ENCODE measurements at regions not wholly inside any gene's neighbourhood (a gene's known extent, or its start where the extent isn't known, plus 50 kb on each side); places are given as distances from the start of the nearest gene placed in this dataset.

GRCh38 chr12:131345521-131346436, 365.1 kb upstream of the SFSWAP start:
- H3K27ac Mint-ChIP-seq (ENCODE audit: unreplicated experiment), result peak overlapping the region; percentile 79
- peaks cover 40% of the 10 kb centered on the region for H3K4me1 Mint-ChIP-seq
- peak overlapping the region; percentile 56 for H3K4me3 Mint-ChIP-seq
- H3K36me3 Mint-ChIP-seq (ENCODE audit: low read depth), result peaks cover 5% of the 10 kb centered on the region
- TF ChIP-seq CTCF (conservative IDR thresholded peaks at IDR 0.05), result no peak
- peaks cover 2% of the 10 kb centered on the region for H3K27me3 Mint-ChIP-seq (ENCODE audit: low read depth)
- peak; percentile 59 for DNase-seq (ENCODE audit: low read depth, low spot score)
- H3K9me3 Mint-ChIP-seq, result no peaks in the 10 kb centered on the region

- peak overlapping the region; percentile 56 for H3K4me3 Mint-ChIP-seq
- no peak for TF ChIP-seq CTCF (conservative IDR thresholded peaks at IDR 0.05)
- DNase-seq (ENCODE audit: low read depth, low spot score), result peak; percentile 38
- peaks cover 2% of the 10 kb centered on the region for H3K27me3 Mint-ChIP-seq (ENCODE audit: low read depth)
- peak overlapping the region; percentile 81 for H3K27ac Mint-ChIP-seq (ENCODE audit: unreplicated experiment)
- peaks cover 8% of the 10 kb centered on the region for H3K36me3 Mint-ChIP-seq (ENCODE audit: low read depth)
- peaks cover 3% of the 10 kb centered on the region for H3K9me3 Mint-ChIP-seq
- H3K4me1 Mint-ChIP-seq, result peaks cover 43% of the 10 kb centered on the region
Observed at GRCh38 chr12:131346555-131347344, 364.1 kb upstream of the SFSWAP start.

GRCh38 chr12:131347345-131347714, 363.6 kb upstream of the SFSWAP start:
- Mint-ChIP-seq H3K9me3 (peaks cover 4% of the 10 kb centered on the region), H3K27me3 (ENCODE audit: low read depth) (peaks cover 2% of the 10 kb centered on the region), H3K4me1 (peaks cover 44% of the 10 kb centered on the region), H3K4me3 (peak overlapping the region; percentile 56), H3K36me3 (ENCODE audit: low read depth) (peaks cover 9% of the 10 kb centered on the region), H3K27ac (ENCODE audit: unreplicated experiment) (no peak overlapping the region)
- no peak for TF ChIP-seq CTCF (conservative IDR thresholded peaks at IDR 0.05)
- no peak for DNase-seq (ENCODE audit: low read depth, low spot score)

- DNase-seq (ENCODE audit: low read depth, low spot score), result no peak
- Mint-ChIP-seq H3K9me3 (peaks cover 4% of the 10 kb centered on the region), H3K27ac (ENCODE audit: unreplicated experiment) (peak overlapping the region; percentile 15), H3K36me3 (ENCODE audit: low read depth) (peaks cover 11% of the 10 kb centered on the region), H3K27me3 (ENCODE audit: low read depth) (peaks cover 2% of the 10 kb centered on the region), H3K4me3 (peak overlapping the region; percentile 10), H3K4me1 (peaks cover 45% of the 10 kb centered on the region)
- no peak for TF ChIP-seq CTCF (conservative IDR thresholded peaks at IDR 0.05)
Observed at GRCh38 chr12:131347732-131348131, 363.2 kb upstream of the SFSWAP start.

GRCh38 chr12:131348231-131348630, 362.7 kb upstream of the SFSWAP start:
- Mint-ChIP-seq H3K27me3 (ENCODE audit: low read depth) (peaks cover 2% of the 10 kb centered on the region), H3K36me3 (ENCODE audit: low read depth) (peaks cover 16% of the 10 kb centered on the region), H3K9me3 (peaks cover 5% of the 10 kb centered on the region), H3K4me1 (peaks cover 50% of the 10 kb centered on the region), H3K4me3 (no peak overlapping the region), H3K27ac (ENCODE audit: unreplicated experiment) (peak overlapping the region; percentile 1)
- no peak for DNase-seq (ENCODE audit: low read depth, low spot score)
- no peak for TF ChIP-seq CTCF (conservative IDR thresholded peaks at IDR 0.05)

All from neural crest cell (in vitro differentiated cells).